ENCODE measurements at regions not wholly inside any gene's neighbourhood (a gene's known extent, or its start where the extent isn't known, plus 50 kb on each side); places are given as distances from the start of the nearest gene placed in this dataset.

GRCh38 chr20:11714886-11715285 lies 202.8 kb upstream of the BTBD3 start:
- Histone ChIP-seq H3K36me3 (no peaks in the 10 kb centered on the region), H3K27ac (replicated peaks) (no peak overlapping the region), H3K4me3 (no peak overlapping the region), H3K4me1 (no peaks in the 10 kb centered on the region), H3K9me3 (replicated peaks) (peaks cover 8% of the 10 kb centered on the region), H3K27me3 (ENCODE audit: low read depth) (no peaks in the 10 kb centered on the region)
- intact Hi-C loops (cut with micrococcal nuclease), result no loop called here
- TF ChIP-seq, protein P1, sequence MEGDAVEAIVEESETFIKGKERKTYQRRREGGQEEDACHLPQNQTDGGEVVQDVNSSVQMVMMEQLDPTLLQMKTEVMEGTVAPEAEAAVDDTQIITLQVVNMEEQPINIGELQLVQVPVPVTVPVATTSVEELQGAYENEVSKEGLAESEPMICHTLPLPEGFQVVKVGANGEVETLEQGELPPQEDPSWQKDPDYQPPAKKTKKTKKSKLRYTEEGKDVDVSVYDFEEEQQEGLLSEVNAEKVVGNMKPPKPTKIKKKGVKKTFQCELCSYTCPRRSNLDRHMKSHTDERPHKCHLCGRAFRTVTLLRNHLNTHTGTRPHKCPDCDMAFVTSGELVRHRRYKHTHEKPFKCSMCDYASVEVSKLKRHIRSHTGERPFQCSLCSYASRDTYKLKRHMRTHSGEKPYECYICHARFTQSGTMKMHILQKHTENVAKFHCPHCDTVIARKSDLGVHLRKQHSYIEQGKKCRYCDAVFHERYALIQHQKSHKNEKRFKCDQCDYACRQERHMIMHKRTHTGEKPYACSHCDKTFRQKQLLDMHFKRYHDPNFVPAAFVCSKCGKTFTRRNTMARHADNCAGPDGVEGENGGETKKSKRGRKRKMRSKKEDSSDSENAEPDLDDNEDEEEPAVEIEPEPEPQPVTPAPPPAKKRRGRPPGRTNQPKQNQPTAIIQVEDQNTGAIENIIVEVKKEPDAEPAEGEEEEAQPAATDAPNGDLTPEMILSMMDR (IDR thresholded peaks at IDR 0.05; ENCODE audit: borderline replicate concordance), result no peak
- no peak for DNase-seq

DNA sequence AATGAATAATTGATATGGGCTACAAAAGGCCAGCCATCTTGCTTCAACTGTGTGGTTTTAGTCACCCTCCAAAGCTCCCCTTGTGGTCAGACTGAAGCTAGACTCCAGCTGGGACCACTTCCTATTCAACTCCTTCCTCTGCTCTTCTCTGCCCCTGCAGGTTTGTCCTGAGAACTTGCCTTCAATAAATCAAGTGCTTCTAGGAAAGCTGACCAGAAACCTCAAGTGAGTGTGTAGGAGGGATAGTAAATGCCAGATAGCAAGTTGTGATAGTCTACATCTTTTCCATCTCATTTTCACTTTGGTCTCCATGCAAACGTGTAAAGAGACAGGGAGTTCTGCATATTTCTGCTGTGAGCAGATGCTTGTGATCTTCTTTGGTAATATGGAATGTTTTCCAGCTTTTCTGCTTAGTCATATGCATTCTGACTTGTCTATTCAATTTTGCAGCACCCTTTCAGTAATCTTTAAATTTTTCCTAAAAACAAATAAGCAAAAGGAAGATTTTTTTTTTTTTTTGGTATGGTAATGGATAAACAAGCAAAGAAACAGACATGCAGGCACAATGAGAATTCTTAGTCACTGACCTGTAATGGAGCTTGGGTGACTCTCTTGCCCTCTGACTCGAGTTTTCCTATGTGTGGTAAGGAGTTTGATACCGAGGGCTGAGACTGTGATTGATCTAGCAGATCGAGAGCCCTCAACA lies 201.3 kb upstream of the BTBD3 start:
- Histone ChIP-seq H3K27me3 (ENCODE audit: low read depth) (no peaks in the 10 kb centered on the region), H3K27ac (replicated peaks) (no peak overlapping the region), H3K4me1 (no peaks in the 10 kb centered on the region), H3K4me3 (no peak overlapping the region), H3K36me3 (no peaks in the 10 kb centered on the region), H3K9me3 (replicated peaks) (no peaks in the 10 kb centered on the region)
- TF ChIP-seq, protein P1 (IDR thresholded peaks at IDR 0.05; ENCODE audit: borderline replicate concordance), result no peak
- no peak for DNase-seq
- intact Hi-C loops (cut with micrococcal nuclease), result no loop called here

DNA sequence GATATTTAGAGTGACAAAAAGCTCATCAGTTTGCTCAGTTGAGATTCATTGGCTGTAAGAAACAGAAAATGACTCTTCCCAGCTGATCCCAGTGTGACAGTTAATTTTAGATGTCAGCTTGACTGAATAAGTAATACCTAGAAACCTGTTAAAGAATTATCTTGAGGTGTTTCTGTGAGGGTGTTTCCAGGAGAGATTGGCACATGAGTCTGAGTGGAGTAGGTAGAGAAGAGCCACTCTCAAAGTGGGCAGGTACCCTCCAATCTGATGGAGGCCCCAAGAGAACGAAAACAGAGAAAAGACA lies 200.8 kb upstream of the BTBD3 start:
- DNase-seq, result no peak
- Histone ChIP-seq H3K36me3 (no peaks in the 10 kb centered on the region), H3K9me3 (replicated peaks) (no peaks in the 10 kb centered on the region), H3K4me1 (no peaks in the 10 kb centered on the region), H3K27me3 (ENCODE audit: low read depth) (no peaks in the 10 kb centered on the region), H3K27ac (replicated peaks) (no peak overlapping the region), H3K4me3 (no peak overlapping the region)
- intact Hi-C loops (cut with micrococcal nuclease), result no loop called here
- TF ChIP-seq, protein P1 (IDR thresholded peaks at IDR 0.05; ENCODE audit: borderline replicate concordance), result no peak

DNA sequence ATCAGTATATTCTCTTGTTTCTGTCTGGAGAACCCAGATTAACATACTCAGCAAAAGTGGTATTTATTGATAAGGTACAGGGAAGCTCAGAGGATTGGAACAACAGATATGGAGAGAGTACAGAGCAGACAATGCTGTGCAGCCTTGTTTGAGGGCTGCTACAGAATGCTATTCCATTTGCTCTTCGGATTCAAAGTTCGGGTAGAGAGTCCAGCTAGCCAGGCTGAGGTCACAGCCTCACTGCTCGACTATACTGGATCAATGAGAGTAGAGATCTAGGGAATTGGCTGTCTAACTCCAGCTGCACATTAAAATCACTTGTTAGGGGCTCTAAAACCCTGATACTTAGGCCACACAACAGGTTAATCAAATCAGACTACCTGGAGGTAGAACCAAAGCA lies 200.1 kb upstream of the BTBD3 start:
- no peak overlapping the region for H3K27ac ChIP-seq (replicated peaks)
- no peak overlapping the region for H3K4me3 ChIP-seq
- TF ChIP-seq, protein P1 (IDR thresholded peaks at IDR 0.05; ENCODE audit: borderline replicate concordance), result no peak
- H3K9me3 ChIP-seq (replicated peaks), result no peaks in the 10 kb centered on the region
- H3K36me3 ChIP-seq, result no peaks in the 10 kb centered on the region
- H3K27me3 ChIP-seq (ENCODE audit: low read depth), result no peaks in the 10 kb centered on the region
- intact Hi-C loops (cut with micrococcal nuclease), result no loop called here
- no peak for DNase-seq
- H3K4me1 ChIP-seq, result no peaks in the 10 kb centered on the region

DNA sequence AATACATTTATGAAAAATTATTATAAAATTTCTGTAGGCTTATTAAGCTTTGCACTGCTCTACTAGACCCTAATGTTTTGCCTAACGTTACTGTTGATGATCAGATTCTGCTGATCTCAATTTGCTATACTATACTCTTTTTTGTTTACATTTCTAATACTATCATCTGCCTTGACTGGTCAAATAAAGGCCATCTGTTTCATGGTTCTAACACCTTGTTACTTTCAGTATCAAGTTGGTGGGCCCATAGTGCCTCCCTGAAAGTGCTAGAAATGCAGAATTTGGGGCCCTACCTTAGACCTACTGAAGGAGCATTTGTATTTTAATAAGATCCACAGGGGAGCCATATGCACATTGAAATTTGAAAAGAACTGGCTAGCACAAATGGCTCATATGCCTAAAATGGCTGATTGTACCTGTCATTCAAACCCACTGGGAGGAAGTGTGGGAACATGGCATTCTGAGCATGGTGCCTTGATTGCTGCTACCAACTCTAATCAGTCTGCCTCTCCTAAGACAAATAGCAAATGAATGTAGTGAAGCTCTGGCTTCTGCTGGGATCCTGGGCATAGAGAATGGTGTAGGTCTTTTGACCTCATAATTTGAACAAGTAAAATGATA lies 199.1 kb upstream of the BTBD3 start:
- Histone ChIP-seq H3K27me3 (ENCODE audit: low read depth) (no peaks in the 10 kb centered on the region), H3K27ac (replicated peaks) (no peak overlapping the region), H3K4me3 (no peak overlapping the region), H3K36me3 (no peaks in the 10 kb centered on the region), H3K4me1 (no peaks in the 10 kb centered on the region), H3K9me3 (replicated peaks) (no peaks in the 10 kb centered on the region)
- intact Hi-C loops (cut with micrococcal nuclease), result no loop called here
- DNase-seq, result no peak
- TF ChIP-seq, protein P1 (IDR thresholded peaks at IDR 0.05; ENCODE audit: borderline replicate concordance), result no peak
